Skeletal muscle tissue (tissue), 3 donors: ENCODE measurements at regions not wholly inside any gene's neighbourhood (a gene's known extent, or its start where the extent isn't known, plus 50 kb on each side); places are given as distances from the start of the nearest gene placed in this dataset.

ENCODE experiments used
- H3K27ac ChIP-seq: one replicate; pipeline ENCODE4 v1.7.0; 2013; ENCODE audit warnings: mild to moderate bottlenecking, low read depth, low read length, inconsistent platforms
- H3K27me3 ChIP-seq, 3 donors: one replicate each; pipeline ENCODE4 v1.7.0; 2013; ENCODE audit warnings: low read length in 3 of 3; ENCODE audit not compliant: control insufficient read depth in 3 of 3, insufficient read depth in 3 of 3
- H3K36me3 ChIP-seq, 3 donors: one replicate each; pipeline ENCODE4 v1.7.0; 2013; ENCODE audit warnings: low read length in 3 of 3; ENCODE audit not compliant: control insufficient read depth in 3 of 3, insufficient read depth in 3 of 3
- H3K4me1 ChIP-seq, 3 donors: one replicate each; pipeline ENCODE4 v1.7.0; 2013; ENCODE audit warnings: low read length in 3 of 3, mild to moderate bottlenecking in 3 of 3; ENCODE audit not compliant: control insufficient read depth in 3 of 3, insufficient read depth in 3 of 3
- H3K4me3 ChIP-seq, 3 donors: one replicate each; pipeline ENCODE4 v1.7.0; 2013; ENCODE audit warnings: low read length in 3 of 3
- H3K9ac ChIP-seq, 3 donors: one replicate each; pipeline ENCODE4 v1.7.0; 2013; ENCODE audit warnings: low read length in 3 of 3, mild to moderate bottlenecking in 3 of 3, moderate library complexity in 2 of 3, low read depth in 1 of 3
- H3K9me3 ChIP-seq, 3 donors: one replicate each; pipeline ENCODE4 v1.7.0; 2013; ENCODE audit warnings: low read length in 3 of 3; ENCODE audit not compliant: control insufficient read depth in 3 of 3
- donor health status: Osteomylitis.

DNA sequence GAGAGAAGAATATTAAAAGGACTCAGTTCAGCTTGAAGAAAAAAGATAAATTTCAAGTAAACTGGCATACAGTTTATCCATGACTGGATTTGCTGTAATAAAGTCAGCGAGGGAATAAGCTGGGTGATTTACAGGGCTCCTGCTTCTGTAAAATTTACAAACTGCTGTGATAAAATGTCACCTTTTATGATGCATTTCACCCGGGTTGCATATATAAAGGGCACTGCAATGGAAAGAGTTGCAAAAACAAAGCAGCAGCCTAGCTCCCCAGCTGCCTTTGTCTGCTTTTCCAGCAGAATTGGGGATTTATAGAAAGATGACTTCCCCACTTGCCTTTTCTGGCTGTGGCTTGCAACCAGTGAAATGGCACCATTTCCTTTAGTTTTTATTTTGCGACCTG, 132.5 kb upstream of the LHCGR start:
- no peaks in the 10 kb centered on the region for H3K36me3 ChIP-seq
- H3K27ac ChIP-seq: no peak overlapping the region
- H3K4me1 ChIP-seq: no peaks in the 10 kb centered on the region
- H3K9ac ChIP-seq: no peak overlapping the region
- H3K9me3 ChIP-seq: no peaks in the 10 kb centered on the region
- no peak overlapping the region for H3K4me3 ChIP-seq
- no peaks in the 10 kb centered on the region for H3K27me3 ChIP-seq

DNA sequence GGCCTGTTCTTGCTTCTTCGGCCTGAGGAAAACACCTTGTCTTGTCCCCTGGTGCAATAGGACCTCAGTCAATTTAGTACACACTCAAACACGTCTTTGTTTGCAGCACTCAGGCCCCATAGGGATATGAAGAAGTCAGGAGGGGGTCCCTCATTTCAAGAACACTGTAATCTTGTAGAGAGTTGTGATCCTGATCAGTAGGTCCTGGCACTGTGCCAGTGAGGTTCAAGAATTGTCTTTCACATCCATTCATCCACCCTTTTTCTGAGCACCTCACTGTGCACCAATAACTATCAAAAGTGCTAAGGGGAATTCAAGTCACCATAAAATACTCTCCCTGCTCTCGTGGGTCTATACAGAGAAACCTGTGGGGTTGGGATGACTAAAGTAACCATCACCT, 131.4 kb upstream of the LHCGR start:
- no peak overlapping the region for H3K27ac ChIP-seq
- no peaks in the 10 kb centered on the region for H3K4me1 ChIP-seq
- no peak overlapping the region for H3K4me3 ChIP-seq
- no peaks in the 10 kb centered on the region for H3K27me3 ChIP-seq
- no peak overlapping the region for H3K9ac ChIP-seq
- H3K36me3 ChIP-seq: no peaks in the 10 kb centered on the region
- no peaks in the 10 kb centered on the region for H3K9me3 ChIP-seq

DNA sequence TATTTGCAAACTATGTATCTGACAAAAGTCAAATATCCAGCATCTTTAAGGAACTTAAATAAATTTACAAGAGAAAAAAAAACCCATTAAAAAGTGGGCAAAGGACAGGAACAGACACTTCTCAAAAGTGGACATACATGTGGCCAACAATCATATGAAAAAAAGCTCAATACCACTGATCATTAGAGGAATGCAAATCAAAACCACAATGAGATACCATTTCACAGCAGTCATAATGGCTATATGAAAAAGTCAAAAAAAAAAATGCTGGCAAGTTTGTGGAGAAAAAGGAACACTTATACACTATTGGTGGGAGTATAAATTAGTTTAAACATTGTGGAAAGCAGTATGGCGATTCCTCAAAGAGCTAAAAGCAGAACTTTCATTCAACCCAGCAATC, 130.3 kb upstream of the LHCGR start:
- Histone ChIP-seq H3K4me3 (no peak overlapping the region), H3K36me3 (no peaks in the 10 kb centered on the region), H3K9ac (no peak overlapping the region), H3K27ac (no peak overlapping the region), H3K9me3 (no peaks in the 10 kb centered on the region), H3K27me3 (no peaks in the 10 kb centered on the region), H3K4me1 (no peaks in the 10 kb centered on the region)

DNA sequence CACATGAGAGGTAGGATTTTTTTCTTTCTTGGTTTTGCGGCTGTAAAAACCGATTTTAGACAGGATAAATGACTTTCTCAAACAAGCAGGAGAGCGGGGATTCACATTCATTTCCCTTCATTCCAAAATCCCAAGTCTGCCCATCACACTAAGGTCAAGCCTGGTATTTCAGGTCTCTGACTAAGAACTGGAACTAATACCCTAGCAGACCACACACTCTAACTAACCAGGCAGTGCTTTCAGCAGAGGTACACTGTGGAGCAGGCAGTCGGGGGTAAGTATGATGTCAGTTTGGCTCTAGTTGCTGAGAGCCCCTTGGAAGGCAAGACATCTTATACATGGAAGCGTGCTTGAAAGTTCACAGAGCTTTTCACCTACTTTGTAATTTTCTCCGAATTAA, 128.1 kb upstream of the LHCGR start:
- Histone ChIP-seq H3K27ac (no peak overlapping the region), H3K36me3 (no peaks in the 10 kb centered on the region), H3K27me3 (no peaks in the 10 kb centered on the region), H3K9me3 (no peaks in the 10 kb centered on the region), H3K9ac (no peak overlapping the region), H3K4me1 (no peaks in the 10 kb centered on the region), H3K4me3 (no peak overlapping the region)

DNA sequence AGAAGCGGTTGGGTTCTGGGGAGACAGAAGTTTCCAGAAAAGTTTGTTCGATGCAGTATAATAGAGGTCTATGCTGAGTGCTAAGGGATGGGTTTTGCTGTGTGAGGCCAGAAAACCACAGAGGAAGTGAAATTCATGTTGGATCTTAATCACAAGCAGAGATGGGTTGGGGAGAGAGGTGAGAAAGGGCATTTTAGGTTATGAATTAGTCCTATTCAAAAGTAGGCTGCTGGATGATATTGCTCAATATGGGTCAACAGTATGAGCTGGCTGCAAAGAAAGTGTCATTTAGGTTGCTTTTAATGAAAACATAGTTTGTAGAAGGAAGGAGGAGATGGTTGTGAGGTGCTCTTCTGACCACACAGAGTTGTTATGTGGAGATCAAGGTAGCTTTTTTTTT, 118.8 kb upstream of the LHCGR start:
- Histone ChIP-seq H3K4me3 (no peak overlapping the region), H3K36me3 (no peaks in the 10 kb centered on the region), H3K27me3 (no peaks in the 10 kb centered on the region), H3K9me3 (no peaks in the 10 kb centered on the region), H3K9ac (no peak overlapping the region), H3K4me1 (no peaks in the 10 kb centered on the region), H3K27ac (no peak overlapping the region)

DNA sequence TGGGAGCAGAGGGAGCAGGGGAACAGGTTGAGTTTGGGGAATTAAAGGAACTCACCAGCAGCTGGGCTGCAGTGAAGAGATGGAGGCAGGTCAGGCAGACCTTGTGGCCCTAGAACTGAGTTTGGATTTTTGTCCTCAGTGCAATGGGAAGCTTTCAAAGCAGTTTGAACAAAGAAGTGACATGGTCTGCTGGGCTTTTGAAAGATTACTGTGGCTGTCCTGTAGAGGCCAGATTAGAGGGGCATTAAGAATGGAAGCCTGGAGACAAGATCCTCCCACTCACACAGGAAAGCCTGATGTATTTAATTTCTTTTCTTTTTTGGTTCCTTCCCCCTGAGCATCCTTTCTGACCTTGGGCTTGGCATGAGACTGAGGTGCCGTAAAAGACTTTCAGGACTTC, 118.1 kb upstream of the LHCGR start:
- H3K27me3 ChIP-seq: no peaks in the 10 kb centered on the region
- H3K36me3 ChIP-seq: no peaks in the 10 kb centered on the region
- H3K9me3 ChIP-seq: no peaks in the 10 kb centered on the region
- H3K27ac ChIP-seq: no peak overlapping the region
- H3K4me1 ChIP-seq: no peaks in the 10 kb centered on the region
- H3K9ac ChIP-seq: no peak overlapping the region
- H3K4me3 ChIP-seq: no peak overlapping the region

DNA sequence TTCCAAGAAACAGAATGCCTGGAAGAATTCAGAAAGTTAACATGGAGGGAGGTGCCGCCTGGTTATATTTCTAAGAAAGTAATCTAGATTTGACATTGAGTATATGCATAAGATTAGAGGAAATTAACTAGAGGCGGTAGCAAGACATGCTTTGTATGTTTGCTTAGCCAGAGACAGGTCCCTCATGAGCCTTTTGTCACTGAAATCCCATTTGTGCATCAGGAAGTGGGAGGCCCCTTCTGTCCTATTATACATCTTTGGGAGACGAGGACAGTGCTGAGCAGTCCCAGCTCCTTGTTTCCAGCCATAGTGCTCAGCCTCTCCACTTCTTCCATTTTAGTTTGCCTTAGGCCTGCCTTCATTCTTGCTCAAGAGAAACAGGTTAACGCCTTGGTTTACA, 115.4 kb upstream of the LHCGR start:
- no peaks in the 10 kb centered on the region for H3K9me3 ChIP-seq
- no peaks in the 10 kb centered on the region for H3K27me3 ChIP-seq
- no peaks in the 10 kb centered on the region for H3K36me3 ChIP-seq
- H3K9ac ChIP-seq: no peak overlapping the region
- H3K4me1 ChIP-seq: no peaks in the 10 kb centered on the region
- no peak overlapping the region for H3K27ac ChIP-seq
- no peak overlapping the region for H3K4me3 ChIP-seq

DNA sequence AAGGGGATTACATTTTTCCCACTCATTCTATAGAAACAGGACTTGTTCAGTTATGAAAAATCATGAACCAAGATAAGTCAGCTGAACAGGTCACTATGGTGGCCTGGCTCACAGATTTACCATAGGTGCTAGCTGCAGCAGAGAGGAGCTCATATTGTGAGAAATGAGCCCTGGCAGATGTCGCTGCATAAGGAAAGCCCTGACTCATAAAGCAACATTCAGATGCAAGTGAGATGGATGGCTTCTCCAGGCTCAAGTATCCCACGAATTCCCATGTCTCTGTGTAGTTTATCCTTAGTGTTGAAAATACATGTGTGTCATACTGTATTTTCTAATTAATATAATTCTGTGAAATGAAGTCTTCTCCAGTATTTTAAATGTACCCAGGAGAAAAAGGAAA, 115.0 kb upstream of the LHCGR start:
- no peaks in the 10 kb centered on the region for H3K27me3 ChIP-seq
- H3K9ac ChIP-seq: no peak overlapping the region
- no peaks in the 10 kb centered on the region for H3K4me1 ChIP-seq
- H3K36me3 ChIP-seq: no peaks in the 10 kb centered on the region
- no peak overlapping the region for H3K27ac ChIP-seq
- no peaks in the 10 kb centered on the region for H3K9me3 ChIP-seq
- H3K4me3 ChIP-seq: no peak overlapping the region

DNA sequence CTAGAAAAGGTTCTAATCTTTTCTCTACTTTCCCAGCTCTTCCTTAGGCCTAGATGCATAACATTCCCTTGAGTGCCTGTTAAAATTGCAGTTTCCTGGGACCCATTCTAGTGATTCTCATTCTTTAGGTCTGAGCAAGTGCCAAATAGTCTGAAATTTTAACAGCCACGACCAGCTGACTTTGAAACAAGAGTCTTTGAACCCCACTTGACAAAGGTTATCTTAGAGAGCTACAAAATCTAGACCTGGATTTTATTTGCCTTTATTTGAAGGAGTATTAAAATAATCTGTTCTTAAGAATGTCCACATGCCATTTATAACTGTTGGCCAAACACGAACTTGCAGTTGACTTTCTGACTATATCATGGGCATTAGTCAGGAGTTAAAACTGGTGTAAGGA, 110.2 kb upstream of the LHCGR start:
- H3K9me3 ChIP-seq: no peaks in the 10 kb centered on the region
- no peaks in the 10 kb centered on the region for H3K36me3 ChIP-seq
- H3K27me3 ChIP-seq: no peaks in the 10 kb centered on the region
- H3K9ac ChIP-seq: no peak overlapping the region
- H3K27ac ChIP-seq: no peak overlapping the region
- H3K4me1 ChIP-seq: no peaks in the 10 kb centered on the region
- no peak overlapping the region for H3K4me3 ChIP-seq

DNA sequence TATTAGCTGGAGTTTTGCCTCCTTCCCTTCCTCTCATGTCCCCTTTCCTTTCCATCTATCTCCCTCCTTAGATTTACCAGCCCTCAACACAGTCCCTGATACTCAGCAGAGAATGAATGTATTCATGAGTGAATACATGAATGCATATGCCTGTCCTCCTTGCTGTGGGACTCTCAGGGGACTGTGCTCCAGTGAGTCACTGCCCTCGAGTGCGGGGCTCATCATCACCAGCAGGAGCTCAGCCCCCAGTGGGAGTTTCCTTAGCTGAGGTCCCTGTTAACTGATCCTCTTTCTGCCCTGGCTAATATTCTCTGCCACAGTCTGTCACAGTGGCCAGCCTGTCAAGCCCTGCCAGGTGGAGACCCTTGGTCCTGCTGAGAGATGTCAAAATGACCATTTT, 104.9 kb upstream of the LHCGR start:
- H3K27me3 ChIP-seq: no peaks in the 10 kb centered on the region
- H3K36me3 ChIP-seq: no peaks in the 10 kb centered on the region

DNA sequence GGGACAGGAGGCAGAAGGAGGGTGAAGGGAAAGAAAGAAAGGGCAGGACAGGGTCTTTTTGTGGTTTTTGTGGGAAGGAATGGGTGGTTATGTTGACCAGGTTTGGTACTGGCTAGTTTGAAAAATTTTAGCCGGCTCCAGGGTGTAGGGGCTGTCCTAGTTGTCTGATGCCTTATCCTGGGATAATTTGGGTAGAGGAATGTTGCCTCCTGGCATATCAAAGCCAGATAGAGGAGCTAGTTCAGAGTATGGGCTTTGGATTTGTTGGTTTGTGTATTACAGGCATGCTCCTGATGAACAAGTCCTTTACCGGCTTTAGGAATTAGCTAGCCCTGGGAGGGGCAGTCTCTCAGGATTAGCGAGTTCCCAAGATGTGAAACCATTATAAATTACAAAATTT, 101.1 kb upstream of the LHCGR start:
- Histone ChIP-seq H3K4me1 (no peaks in the 10 kb centered on the region), H3K27ac (no peak overlapping the region), H3K9ac (no peak overlapping the region), H3K36me3 (no peaks in the 10 kb centered on the region), H3K4me3 (no peak overlapping the region), H3K9me3 (no peaks in the 10 kb centered on the region), H3K27me3 (no peaks in the 10 kb centered on the region)

More for the DNA sequence above, 104.9 kb upstream of the LHCGR start:
- Histone ChIP-seq H3K9me3 (no peaks in the 10 kb centered on the region), H3K9ac (no peak overlapping the region), H3K4me1 (no peaks in the 10 kb centered on the region), H3K4me3 (no peak overlapping the region), H3K27ac (no peak overlapping the region)
